Mesendoderm (in vitro differentiated cells): ENCODE measurements at regions not wholly inside any gene's neighbourhood (a gene's known extent, or its start where the extent isn't known, plus 50 kb on each side); places are given as distances from the start of the nearest gene placed in this dataset.

ENCODE experiments used
- DNase-seq: peaks from one replicate; pipeline ENCODE4 v3.0.0; 2013
- H2AK5ac ChIP-seq: 2 replicates; pipeline ENCODE4 v1.6.1; 2013; ENCODE audit warnings: low read length, inconsistent platforms
- H2BK120ac ChIP-seq: 2 replicates; pipeline ENCODE4 v1.6.1; 2013; ENCODE audit warnings: low read depth, mild to moderate bottlenecking, low read length, moderate library complexity, mixed read lengths
- H2BK15ac ChIP-seq: replicated peaks from 2 replicates; pipeline ENCODE4 v1.6.1; 2013; ENCODE audit warnings: low read depth, mild to moderate bottlenecking, moderate library complexity
- H2BK5ac ChIP-seq: 2 replicates; pipeline ENCODE4 v1.6.1; 2013; ENCODE audit warnings: low read length, inconsistent platforms
- H3K18ac ChIP-seq: 2 replicates; pipeline ENCODE4 v1.6.1; 2013; ENCODE audit warnings: mild to moderate bottlenecking, low read length, mixed read lengths
- H3K23ac ChIP-seq: one replicate; pipeline ENCODE4 v1.6.1; 2013; ENCODE audit warnings: low read length
- H3K27ac ChIP-seq: 2 replicates; pipeline ENCODE4 v1.5.1; 2013; ENCODE audit warnings: low read depth, mild to moderate bottlenecking, inconsistent platforms, low read length, moderate library complexity
- H3K27me3 ChIP-seq: 2 replicates; pipeline ENCODE4 v1.6.1; 2013; ENCODE audit warnings: low read length, control low read depth, mild to moderate bottlenecking, inconsistent platforms; ENCODE audit not compliant: insufficient read depth, poor library complexity
- H3K36me3 ChIP-seq: 2 replicates; pipeline ENCODE4 v1.6.1; 2013; ENCODE audit warnings: low read length, inconsistent platforms; ENCODE audit not compliant: control insufficient read depth, insufficient read depth
- H3K4ac ChIP-seq: one replicate; pipeline ENCODE4 v1.6.1; 2013; ENCODE audit warnings: low read depth, mild to moderate bottlenecking, low read length, moderate library complexity
- H3K4me1 ChIP-seq: 2 replicates; pipeline ENCODE4 v1.6.1; 2013; ENCODE audit warnings: low read depth, low read length, inconsistent platforms; ENCODE audit not compliant: control insufficient read depth
- H3K4me2 ChIP-seq: 2 replicates; pipeline ENCODE4 v1.6.1; 2013; ENCODE audit warnings: low read length
- H3K4me3 ChIP-seq: 2 replicates; pipeline ENCODE4 v1.5.1; 2013; ENCODE audit warnings: mild to moderate bottlenecking, low read length
- H3K56ac ChIP-seq: one replicate; pipeline ENCODE4 v1.6.1; 2013; ENCODE audit warnings: low read length
- H3K79me1 ChIP-seq: 2 replicates; pipeline ENCODE4 v1.6.1; 2013; ENCODE audit warnings: low read length, inconsistent platforms
- H3K79me2 ChIP-seq: 2 replicates; pipeline ENCODE4 v1.6.1; 2013; ENCODE audit warnings: mild to moderate bottlenecking, low read length; ENCODE audit not compliant: control insufficient read depth, insufficient read depth
- H3K9ac ChIP-seq: 2 replicates; pipeline ENCODE4 v1.6.1; 2013; ENCODE audit warnings: low read length, inconsistent platforms
- H4K5ac ChIP-seq: one replicate; pipeline ENCODE4 v1.6.1; 2013; ENCODE audit warnings: low read length
- H4K8ac ChIP-seq: one replicate; pipeline ENCODE4 v1.6.1; 2013; ENCODE audit warnings: low read depth, mild to moderate bottlenecking, control low read depth, low read length, moderate library complexity
- WGBS: extraction: QIAGEN DNeasy Blood & Tissue Kit; methylation state at CpG from one replicate; pipeline ENCODE4 v1.1.7; 2013; ENCODE audit warnings: low lambda C conversion rate, missing lambda C conversion rate; ENCODE audit not compliant: insufficient coverage; ENCODE audit errors: extremely low coverage; 5-methylcytosine and 5-hydroxymethylcytosine counted together

DNA sequence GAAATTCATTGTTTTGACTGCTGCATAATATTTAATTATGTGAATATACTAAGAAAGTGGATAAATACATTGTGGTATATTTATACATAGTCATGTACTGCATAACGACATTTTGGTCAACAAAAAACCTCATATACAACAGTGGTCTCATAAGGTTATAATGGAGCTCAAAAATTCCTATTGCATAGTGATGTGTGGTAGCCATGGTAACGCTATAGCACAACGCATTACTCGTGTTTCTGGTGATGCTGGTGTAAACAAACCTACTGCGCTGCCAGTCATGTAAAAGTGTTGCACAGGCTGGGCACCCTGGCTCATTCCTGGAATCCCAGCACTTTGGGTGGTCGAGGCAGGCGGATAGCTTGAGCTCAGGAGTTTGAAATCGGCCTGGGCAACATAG lies 52.6 kb upstream of the NHLH2 start:
- H3K4me1 ChIP-seq = no peaks in the 10 kb centered on the region
- H3K79me1 ChIP-seq = no peaks in the 10 kb centered on the region
- no peak overlapping the region for H2BK15ac ChIP-seq
- H2BK120ac ChIP-seq = no peak overlapping the region
- H3K27me3 ChIP-seq = no peaks in the 10 kb centered on the region
- no peak overlapping the region for H3K9ac ChIP-seq
- no peak overlapping the region for H3K4me2 ChIP-seq
- H4K5ac ChIP-seq = no peak overlapping the region
- H3K56ac ChIP-seq = no peak overlapping the region
- no peak overlapping the region for H3K23ac ChIP-seq
- no peak overlapping the region for H3K18ac ChIP-seq
- no peak overlapping the region for H3K4ac ChIP-seq
- no peak overlapping the region for H2AK5ac ChIP-seq
- H3K27ac ChIP-seq = no peak overlapping the region
- H2BK5ac ChIP-seq = no peak overlapping the region
- DNase-seq = peak; percentile 34
- H4K8ac ChIP-seq = no peak overlapping the region
- H3K36me3 ChIP-seq = no peaks in the 10 kb centered on the region
- WGBS = no CpG with 5 or more reads among the region's 8 CpGs
- H3K4me3 ChIP-seq = no peak overlapping the region
- H3K79me2 ChIP-seq = no peaks in the 10 kb centered on the region

DNA sequence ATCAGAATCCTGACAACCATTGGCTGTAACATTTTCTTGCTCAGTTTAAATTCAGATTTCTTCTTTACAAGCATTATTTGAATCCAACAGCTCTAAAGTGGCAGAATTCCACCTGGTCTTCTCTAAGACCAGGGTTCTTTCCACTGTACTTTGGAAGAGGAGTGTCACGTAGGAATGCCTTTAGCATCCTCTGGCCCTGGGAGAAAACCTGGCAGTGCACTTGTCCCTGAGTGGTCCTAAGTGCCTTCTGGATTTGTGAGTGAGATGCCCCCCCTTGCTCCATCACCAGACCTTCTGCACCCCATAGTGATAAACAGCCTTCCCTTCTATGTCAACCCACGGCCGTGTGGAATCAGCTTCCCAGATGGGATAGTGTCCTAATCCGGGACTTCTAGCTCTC lies 57.1 kb upstream of the NHLH2 start:
- Histone ChIP-seq H3K56ac (no peak overlapping the region), H3K79me2 (no peaks in the 10 kb centered on the region), H3K4me1 (no peaks in the 10 kb centered on the region), H3K79me1 (no peaks in the 10 kb centered on the region), H2AK5ac (no peak overlapping the region), H2BK120ac (no peak overlapping the region), H3K4me2 (no peak overlapping the region), H4K8ac (no peak overlapping the region), H2BK5ac (no peak overlapping the region), H3K36me3 (no peaks in the 10 kb centered on the region), H3K4me3 (no peak overlapping the region), H3K23ac (no peak overlapping the region), H3K27ac (no peak overlapping the region), H3K4ac (no peak overlapping the region), H3K27me3 (no peaks in the 10 kb centered on the region), H3K9ac (no peak overlapping the region), H4K5ac (no peak overlapping the region), H3K18ac (no peak overlapping the region), H2BK15ac (no peak overlapping the region)
- DNase-seq = no peak
- no CpG with 5 or more reads among the region's 4 CpGs for WGBS

DNA sequence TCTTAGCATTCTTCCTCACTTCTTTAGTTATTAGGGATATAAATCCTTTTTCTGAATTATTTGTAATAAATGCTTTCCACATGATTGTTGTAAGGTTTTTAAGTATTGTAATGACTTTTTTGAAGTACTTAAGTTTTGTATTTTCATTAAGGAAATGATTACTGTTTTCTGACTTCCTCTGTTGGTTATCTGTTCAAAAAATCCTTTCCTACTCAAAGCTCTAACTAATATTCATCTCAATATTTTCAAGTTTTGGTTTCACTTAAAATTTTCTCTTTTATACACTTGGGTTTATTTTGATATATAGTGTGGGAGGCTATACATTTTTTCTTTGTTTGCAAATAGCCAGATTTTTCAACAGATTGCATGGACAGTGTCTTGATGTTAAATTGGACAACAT lies 59.9 kb upstream of the NHLH2 start:
- no peak for DNase-seq
- H3K4me1 ChIP-seq = no peaks in the 10 kb centered on the region
- H3K79me2 ChIP-seq = no peaks in the 10 kb centered on the region
- no peak overlapping the region for H3K56ac ChIP-seq
- H4K8ac ChIP-seq = no peak overlapping the region
- H4K5ac ChIP-seq = no peak overlapping the region
- no peak overlapping the region for H3K18ac ChIP-seq
- H2BK120ac ChIP-seq = no peak overlapping the region
- no peak overlapping the region for H3K27ac ChIP-seq
- H3K9ac ChIP-seq = no peak overlapping the region
- H3K4me3 ChIP-seq = no peak overlapping the region
- no peak overlapping the region for H3K4me2 ChIP-seq
- H3K79me1 ChIP-seq = no peaks in the 10 kb centered on the region
- no peak overlapping the region for H3K23ac ChIP-seq
- H3K36me3 ChIP-seq = no peaks in the 10 kb centered on the region
- no peak overlapping the region for H3K4ac ChIP-seq
- H3K27me3 ChIP-seq = no peaks in the 10 kb centered on the region
- no peak overlapping the region for H2AK5ac ChIP-seq
- no peak overlapping the region for H2BK5ac ChIP-seq
- no peak overlapping the region for H2BK15ac ChIP-seq

DNA sequence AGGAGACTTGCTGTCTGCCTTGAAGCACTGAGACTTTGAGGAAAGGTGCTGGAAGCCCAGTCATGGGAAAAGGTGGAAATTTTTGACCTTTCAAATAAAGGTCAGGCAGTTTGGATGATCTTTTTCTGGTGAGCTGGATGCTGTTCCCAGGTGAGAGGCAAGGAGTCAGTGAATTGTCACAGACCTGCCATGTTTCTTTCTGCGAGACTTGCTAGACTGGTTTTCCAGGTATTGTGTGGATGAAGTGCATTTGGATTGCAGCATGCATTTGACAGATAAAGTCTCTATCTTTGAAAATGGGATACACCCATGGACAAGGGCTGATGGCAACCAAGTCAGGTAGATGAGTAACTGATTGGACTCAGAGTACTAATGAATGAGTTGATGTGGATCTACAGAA lies 65.7 kb upstream of the NHLH2 start:
- Histone ChIP-seq H3K4me3 (no peak overlapping the region), H2BK5ac (no peak overlapping the region), H3K9ac (no peak overlapping the region), H3K56ac (no peak overlapping the region), H3K79me2 (no peaks in the 10 kb centered on the region), H3K4ac (no peak overlapping the region), H4K5ac (no peak overlapping the region), H3K36me3 (no peaks in the 10 kb centered on the region), H4K8ac (no peak overlapping the region), H3K23ac (no peak overlapping the region), H3K79me1 (no peaks in the 10 kb centered on the region), H3K4me1 (peaks cover 5% of the 10 kb centered on the region), H2AK5ac (no peak overlapping the region), H3K4me2 (no peak overlapping the region), H3K27me3 (no peaks in the 10 kb centered on the region), H2BK15ac (no peak overlapping the region), H3K18ac (peak overlapping the region; percentile 51), H2BK120ac (no peak overlapping the region), H3K27ac (no peak overlapping the region)
- DNase-seq = no peak
- no CpG with 5 or more reads among the region's 1 CpG for WGBS

DNA sequence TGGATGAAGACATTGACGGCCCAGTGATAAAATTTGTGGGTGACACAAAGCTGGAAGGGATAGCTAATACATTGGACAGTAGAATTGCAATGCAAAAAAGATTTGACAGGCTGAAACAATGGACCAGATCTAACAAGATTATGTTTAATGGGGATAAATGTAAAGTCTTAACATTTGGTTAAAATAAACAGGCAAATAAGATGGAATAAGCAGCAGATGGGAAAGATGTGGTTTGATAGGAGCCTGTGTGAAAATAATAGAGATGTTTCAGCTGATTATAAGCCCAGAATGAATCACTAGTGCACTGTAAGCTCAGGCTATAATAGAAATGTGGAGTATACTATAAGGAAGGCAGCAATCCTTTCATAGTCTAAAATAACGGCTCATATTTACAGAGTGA lies 66.2 kb upstream of the NHLH2 start:
- Histone ChIP-seq H4K8ac (no peak overlapping the region), H3K79me1 (no peaks in the 10 kb centered on the region), H3K4me3 (no peak overlapping the region), H3K4me2 (no peak overlapping the region), H2BK120ac (no peak overlapping the region), H4K5ac (no peak overlapping the region), H3K4me1 (peaks cover 8% of the 10 kb centered on the region), H2BK5ac (no peak overlapping the region), H3K79me2 (no peaks in the 10 kb centered on the region), H3K9ac (no peak overlapping the region), H3K18ac (no peak overlapping the region), H3K4ac (no peak overlapping the region), H3K23ac (no peak overlapping the region), H2AK5ac (no peak overlapping the region), H2BK15ac (no peak overlapping the region), H3K27ac (no peak overlapping the region), H3K56ac (no peak overlapping the region), H3K27me3 (no peaks in the 10 kb centered on the region), H3K36me3 (no peaks in the 10 kb centered on the region)
- no CpG with 5 or more reads among the region's 2 CpGs for WGBS
- no peak for DNase-seq

DNA sequence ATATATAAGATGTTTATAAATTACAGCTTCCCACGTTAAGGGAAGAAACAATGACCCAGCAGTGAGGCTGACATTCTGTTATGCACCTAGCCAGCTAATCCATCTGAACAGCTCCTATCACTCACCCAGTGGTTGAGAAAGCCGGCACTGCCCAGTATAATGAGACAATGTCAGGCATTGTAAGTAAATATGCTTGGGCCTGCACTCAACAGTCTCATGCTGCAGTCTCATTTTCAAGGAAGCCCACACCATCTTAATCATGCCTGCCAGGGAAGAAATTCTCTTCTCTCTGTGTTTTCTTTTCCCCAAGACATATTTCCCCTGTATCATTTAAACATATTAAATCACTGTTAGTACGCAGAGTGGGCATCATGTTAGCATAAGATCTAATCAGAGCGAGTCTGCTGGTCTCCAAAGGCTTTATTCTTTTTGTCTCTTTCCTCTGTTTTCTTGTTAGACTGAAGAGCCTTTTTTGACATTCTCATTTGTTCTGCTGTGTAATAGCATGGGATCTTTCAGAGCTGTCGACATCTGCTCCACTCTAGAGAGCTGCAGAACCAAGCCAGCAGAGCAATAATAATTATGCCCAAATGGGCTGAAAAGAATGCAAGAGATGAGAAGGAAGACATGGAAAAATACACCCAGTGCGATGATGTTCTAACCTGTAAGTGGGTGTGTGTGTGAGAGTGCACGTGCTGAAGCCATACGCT lies 67.6 kb upstream of the SLC22A15 start:
- no peak overlapping the region for H3K4me2 ChIP-seq
- H2BK5ac ChIP-seq = no peak overlapping the region
- H2BK15ac ChIP-seq = no peak overlapping the region
- H4K8ac ChIP-seq = no peak overlapping the region
- no peak overlapping the region for H3K4me3 ChIP-seq
- no peak overlapping the region for H4K5ac ChIP-seq
- DNase-seq = no peak
- no peak overlapping the region for H3K23ac ChIP-seq
- no peak overlapping the region for H2AK5ac ChIP-seq
- H3K4me1 ChIP-seq = peaks cover 8% of the 10 kb centered on the region
- no peaks in the 10 kb centered on the region for H3K79me2 ChIP-seq
- H2BK120ac ChIP-seq = no peak overlapping the region
- H3K79me1 ChIP-seq = no peaks in the 10 kb centered on the region
- no peak overlapping the region for H3K27ac ChIP-seq
- WGBS = no CpG with 5 or more reads among the region's 8 CpGs
- H3K56ac ChIP-seq = no peak overlapping the region
- H3K36me3 ChIP-seq = no peaks in the 10 kb centered on the region
- no peak overlapping the region for H3K18ac ChIP-seq
- H3K9ac ChIP-seq = no peak overlapping the region
- no peaks in the 10 kb centered on the region for H3K27me3 ChIP-seq
- no peak overlapping the region for H3K4ac ChIP-seq
